Endothelial cell of umbilical vein (primary cell): ENCODE measurements at regions not wholly inside any gene's neighbourhood (a gene's known extent, or its start where the extent isn't known, plus 50 kb on each side); places are given as distances from the start of the nearest gene placed in this dataset.

Experiments
- BruUV-seq: library from RNA; stranded (reverse); fragments of 400-500 nt; replicated peaks from 2 replicates; lab custom pipeline; 2021; lab: Mats Ljungman, UMichigan
- CTCF ChIA-PET: fragments of 300-600, 350-600 bp; sonication (Branson Sonifier 250); formaldehyde crosslinking; loops from one replicate; lab custom pipeline; 2021; ENCODE audit warnings: antibody characterized with exemption, inconsistent platforms; lab: Charles Lee
- POLR2A ChIA-PET: fragments of 300-600, 350-600 bp; sonication (Branson Sonifier 250); formaldehyde crosslinking; loops from one replicate; lab custom pipeline; 2021; ENCODE audit warnings: antibody characterized with exemption, inconsistent platforms; lab: Charles Lee
- DNase-seq: peaks from one replicate; pipeline ENCODE4 v3.0.0-alpha.2; 2011; ENCODE audit warnings: low read depth, low spot score
- FAIRE-seq: peaks from 2 replicates; lab custom pipeline; 2011; peaks lifted over from hg19 to GRCh38; lab: Jason Lieb, UNC
- H2AFZ ChIP-seq: 2 replicates; pipeline ENCODE4 v1.6.0; 2012; ENCODE audit warnings: low read depth, low read length, control low read depth, inconsistent platforms
- H3K27ac ChIP-seq: 2 replicates; pipeline ENCODE4 v1.5.1; 2011; ENCODE audit warnings: low read depth, mild to moderate bottlenecking, control low read depth, low read length, moderate library complexity; ENCODE audit not compliant: insufficient read depth
- H3K27me3 ChIP-seq, 2 experiments: 2 replicates each; pipeline versions ENCODE4 v1.6.0 to v1.6.1; 2011; ENCODE audit warnings: low read length in 2 of 2, mixed read lengths in 1 of 2; ENCODE audit not compliant: control insufficient read depth in 2 of 2, insufficient read depth in 2 of 2
- H3K36me3 ChIP-seq, 2 experiments: 2 replicates in 1 of 2; 3 replicates in 1 of 2; pipeline ENCODE4 v1.5.1; 2011; ENCODE audit warnings: low read length in 2 of 2, mild to moderate bottlenecking in 1 of 2, moderate library complexity in 1 of 2; ENCODE audit not compliant: control insufficient read depth in 2 of 2, insufficient read depth in 2 of 2; ENCODE audit errors: extremely low read depth in 1 of 2
- H3K4me1 ChIP-seq: 3 replicates; pipeline ENCODE4 v1.5.1; 2011; ENCODE audit warnings: mild to moderate bottlenecking, low read length; ENCODE audit not compliant: control insufficient read depth, insufficient read depth; ENCODE audit errors: extremely low read depth
- H3K4me2 ChIP-seq: 2 replicates; pipeline ENCODE4 v1.6.1; 2011; ENCODE audit warnings: low read length, control low read depth, mixed read lengths; ENCODE audit not compliant: insufficient read depth
- H3K4me3 ChIP-seq, 3 experiments: fragments of 200-600 bp in 1 of 3; sonication (generic), shearing (Covaris generic) in 1 of 3; replicated peaks in 1 of 3; 2 replicates each; pipeline ENCODE4 v1.5.1; 2011 to 2016; ENCODE audit warnings: control low read depth in 3 of 3, low read length in 3 of 3, mild to moderate bottlenecking in 2 of 3, inconsistent platforms in 1 of 3, low read depth in 1 of 3, moderate library complexity in 1 of 3; ENCODE audit not compliant: insufficient read depth in 1 of 3
- H3K79me2 ChIP-seq: 2 replicates; pipeline ENCODE4 v1.6.0; 2012; ENCODE audit warnings: low read length, inconsistent platforms; ENCODE audit not compliant: control insufficient read depth, insufficient read depth
- H3K9ac ChIP-seq: replicated peaks from 2 replicates; pipeline ENCODE3; 2011; ENCODE audit warnings: low read length, control low read depth; ENCODE audit not compliant: insufficient read depth; ENCODE audit errors: extremely low read depth
- H3K9me1 ChIP-seq: replicated peaks from 3 replicates; pipeline ENCODE4 v1.6.0; 2011; ENCODE audit warnings: mild to moderate bottlenecking, low read length; ENCODE audit not compliant: control insufficient read depth, insufficient read depth; ENCODE audit errors: extremely low read depth
- H3K9me3 ChIP-seq: replicated peaks from 2 replicates; pipeline ENCODE4 v1.5.1; 2012; ENCODE audit warnings: low read length, inconsistent platforms; ENCODE audit not compliant: control insufficient read depth, insufficient read depth
- H4K20me1 ChIP-seq: replicated peaks from 2 replicates; pipeline ENCODE3; 2011; ENCODE audit warnings: mild to moderate bottlenecking, low read length; ENCODE audit not compliant: control insufficient read depth, insufficient read depth; ENCODE audit errors: extremely low read depth
- EZH2 ChIP-seq: IDR thresholded peaks from 2 replicates; pipeline ENCODE4 v1.6.1; 2012; ENCODE audit warnings: borderline replicate concordance, low read depth, mild to moderate bottlenecking, moderate library complexity, low read length, inconsistent platforms; ENCODE audit not compliant: severe bottlenecking
- FOS ChIP-seq: IDR thresholded peaks from 2 replicates; pipeline ENCODE4 v1.6.1; 2011; ENCODE audit warnings: mild to moderate bottlenecking, low read length, moderate library complexity, borderline replicate concordance; ENCODE audit not compliant: insufficient read depth
- GATA2 ChIP-seq: IDR thresholded peaks from 2 replicates; pipeline ENCODE4 v1.7.0; 2011; ENCODE audit warnings: low read depth, mild to moderate bottlenecking, moderate library complexity, mixed read lengths, low read length; ENCODE audit not compliant: insufficient read length, insufficient read depth
- JUN ChIP-seq: IDR thresholded peaks from 2 replicates; pipeline ENCODE4 v1.6.1; 2011; ENCODE audit warnings: borderline replicate concordance, low read depth; ENCODE audit not compliant: insufficient read length, insufficient read depth
- MYC ChIP-seq: IDR thresholded peaks from one replicate; pipeline ENCODE4 v1.6.1; 2011; ENCODE audit warnings: mild to moderate bottlenecking, low read depth, low read length
- POLR2A ChIP-seq: IDR thresholded peaks from 2 replicates; pipeline ENCODE4 v1.6.1; 2012; ENCODE audit warnings: low read depth, mild to moderate bottlenecking, control low read depth, low read length
- POLR2AphosphoS5 ChIP-seq: IDR thresholded peaks from 2 replicates; pipeline ENCODE4 v1.6.1; 2012; ENCODE audit warnings: low read depth, mild to moderate bottlenecking, control low read depth, low read length, moderate library complexity; ENCODE audit not compliant: insufficient read depth
- dilution Hi-C: fragments of 300-500 bp; cut with MboI; formaldehyde crosslinking; loops from one replicate; pipeline ENCODE4 v1.15.0; 2019; ENCODE audit warnings: low sequenced_read_pairs; ENCODE audit not compliant: extremely low pct_ligation_motif_present
- intact Hi-C: fragments of 100-400 bp; cut with micrococcal nuclease; formaldehyde crosslinking; loops from one replicate; pipeline ENCODE4 v1.10.0; 2022
- TF ChIP-seq, protein P1 (sequence below), 2 donors: IDR thresholded peaks; 1 replicate in 1 of 2; 2 replicates in 1 of 2; pipeline ENCODE4 v1.5.1; 2011; ENCODE audit warnings: low read length in 2 of 2, mild to moderate bottlenecking in 2 of 2, moderate library complexity in 2 of 2, control low read depth in 1 of 2, inconsistent platforms in 1 of 2, low read depth in 1 of 2; ENCODE audit not compliant: insufficient read depth in 1 of 2; ENCODE audit errors: extremely low read depth in 1 of 2
- TF ChIP-seq, protein P2 (sequence below): IDR thresholded peaks from 2 replicates; pipeline ENCODE4 v1.6.1; 2011; ENCODE audit not compliant: insufficient read depth, insufficient read length

DNA sequence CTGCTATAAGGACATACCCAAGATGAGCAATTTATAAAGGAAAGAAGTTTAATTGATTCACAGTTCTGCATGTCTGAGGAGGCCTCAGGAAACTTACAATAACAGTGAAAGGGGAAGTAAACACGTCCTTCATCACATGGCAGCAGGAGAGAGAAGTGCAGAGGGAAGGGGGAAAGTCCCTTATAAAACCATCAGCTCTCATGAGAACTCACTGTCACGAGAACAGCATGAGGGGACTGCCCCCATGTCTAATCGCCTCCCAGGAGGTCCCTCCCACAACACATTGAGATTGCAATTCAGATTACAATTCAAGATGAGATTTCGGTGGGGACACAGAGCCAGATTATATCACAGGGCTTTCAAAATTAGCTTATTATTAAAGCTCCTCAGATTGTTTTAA, 209.5 kb upstream of the PPP3CA start:
- Histone ChIP-seq H3K79me2 (no peaks in the 10 kb centered on the region), H3K9ac (no peak overlapping the region), H4K20me1 (no peaks in the 10 kb centered on the region), H2AFZ (no peak overlapping the region), H3K9me3 (no peaks in the 10 kb centered on the region), H3K27me3 (no peaks in the 10 kb centered on the region), H3K4me1 (no peaks in the 10 kb centered on the region), H3K4me2 (no peak overlapping the region), H3K9me1 (no peaks in the 10 kb centered on the region), H3K27ac (no peak overlapping the region), H3K36me3 (no peaks in the 10 kb centered on the region), H3K4me3 (no peak overlapping the region)
- CTCF ChIA-PET: no interaction called here
- BruUV-seq: no TSS peak
- FAIRE-seq (no peak), DNase-seq (no peak)
- intact Hi-C loops: no loop called here
- POLR2A ChIA-PET: no interaction called here
- TF ChIP-seq GATA2: no peak
- no peak for TF ChIP-seq JUN
- dilution Hi-C loops: no loop called here

GRCh38 chr4:101555341-101555880, 208.1 kb upstream of the PPP3CA start:
- DNase-seq: no peak
- Histone ChIP-seq H3K27ac (no peak overlapping the region), H3K9me3 (no peaks in the 10 kb centered on the region), H3K9ac (no peak overlapping the region), H4K20me1 (no peaks in the 10 kb centered on the region), H3K4me2 (no peak overlapping the region), H3K27me3 (no peaks in the 10 kb centered on the region), H3K4me3 (no peak overlapping the region), H3K4me1 (no peaks in the 10 kb centered on the region), H3K9me1 (no peaks in the 10 kb centered on the region), H3K79me2 (no peaks in the 10 kb centered on the region), H2AFZ (no peak overlapping the region), H3K36me3 (no peaks in the 10 kb centered on the region)
- ChIA-PET POLR2A (no interaction called here), CTCF (no interaction called here)
- BruUV-seq: no TSS peak
- TF ChIP-seq, protein P1, sequence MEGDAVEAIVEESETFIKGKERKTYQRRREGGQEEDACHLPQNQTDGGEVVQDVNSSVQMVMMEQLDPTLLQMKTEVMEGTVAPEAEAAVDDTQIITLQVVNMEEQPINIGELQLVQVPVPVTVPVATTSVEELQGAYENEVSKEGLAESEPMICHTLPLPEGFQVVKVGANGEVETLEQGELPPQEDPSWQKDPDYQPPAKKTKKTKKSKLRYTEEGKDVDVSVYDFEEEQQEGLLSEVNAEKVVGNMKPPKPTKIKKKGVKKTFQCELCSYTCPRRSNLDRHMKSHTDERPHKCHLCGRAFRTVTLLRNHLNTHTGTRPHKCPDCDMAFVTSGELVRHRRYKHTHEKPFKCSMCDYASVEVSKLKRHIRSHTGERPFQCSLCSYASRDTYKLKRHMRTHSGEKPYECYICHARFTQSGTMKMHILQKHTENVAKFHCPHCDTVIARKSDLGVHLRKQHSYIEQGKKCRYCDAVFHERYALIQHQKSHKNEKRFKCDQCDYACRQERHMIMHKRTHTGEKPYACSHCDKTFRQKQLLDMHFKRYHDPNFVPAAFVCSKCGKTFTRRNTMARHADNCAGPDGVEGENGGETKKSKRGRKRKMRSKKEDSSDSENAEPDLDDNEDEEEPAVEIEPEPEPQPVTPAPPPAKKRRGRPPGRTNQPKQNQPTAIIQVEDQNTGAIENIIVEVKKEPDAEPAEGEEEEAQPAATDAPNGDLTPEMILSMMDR (IDR thresholded peaks at IDR 0.05; ENCODE audit: extremely low read depth in 1 of 2, insufficient read depth in 1 of 2, low read depth in 1 of 2, low read length in 2 of 2): no peak
- TF ChIP-seq EZH2 (no peak), GATA2 (no peak), POLR2A (no peak), MYC (no peak), JUN (no peak), FOS (no peak), POLR2AphosphoS5 (no peak)
- TF ChIP-seq, protein P2, sequence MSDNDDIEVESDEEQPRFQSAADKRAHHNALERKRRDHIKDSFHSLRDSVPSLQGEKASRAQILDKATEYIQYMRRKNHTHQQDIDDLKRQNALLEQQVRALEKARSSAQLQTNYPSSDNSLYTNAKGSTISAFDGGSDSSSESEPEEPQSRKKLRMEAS: no peak
- intact Hi-C loops (no loop called here), dilution Hi-C loops (no loop called here)
- no peak for FAIRE-seq
